Mucosa of rectum (tissue), 2 donors: ENCODE measurements at regions not wholly inside any gene's neighbourhood (a gene's known extent, or its start where the extent isn't known, plus 50 kb on each side); places are given as distances from the start of the nearest gene placed in this dataset.
"Not testable (repeated sequence)": the region's sequence is repeated elsewhere in the genome, so short reads cannot be mapped to it uniquely, and the experiment has no call there.

ENCODE experiments used
- H3K27ac ChIP-seq, 2 donors: one replicate each; pipeline ENCODE4 v1.7.0; 2013; ENCODE audit warnings: inconsistent platforms in 2 of 2, low read depth in 2 of 2, low read length in 2 of 2
- H3K27me3 ChIP-seq, 2 donors: one replicate each; pipeline ENCODE4 v1.7.0; 2013; ENCODE audit warnings: low read length in 2 of 2; ENCODE audit not compliant: control insufficient read depth in 2 of 2, insufficient read depth in 2 of 2
- H3K36me3 ChIP-seq, 2 donors: one replicate each; pipeline ENCODE4 v1.7.0; 2013; ENCODE audit warnings: low read length in 2 of 2; ENCODE audit not compliant: control insufficient read depth in 2 of 2, insufficient read depth in 2 of 2
- H3K4me1 ChIP-seq, 2 donors: one replicate each; pipeline ENCODE4 v1.7.0; 2013; ENCODE audit warnings: low read length in 2 of 2, mild to moderate bottlenecking in 1 of 2; ENCODE audit not compliant: control insufficient read depth in 2 of 2, insufficient read depth in 2 of 2
- H3K4me3 ChIP-seq, 2 donors: one replicate each; pipeline ENCODE4 v1.7.0; 2013; ENCODE audit warnings: low read length in 2 of 2
- H3K9ac ChIP-seq, 2 donors: one replicate each; pipeline ENCODE4 v1.7.0; 2013; ENCODE audit warnings: low read length in 2 of 2, low read depth in 1 of 2, mild to moderate bottlenecking in 1 of 2
- H3K9me3 ChIP-seq, 2 donors: one replicate each; pipeline ENCODE4 v1.7.0; 2013; ENCODE audit warnings: low read length in 2 of 2; ENCODE audit not compliant: control insufficient read depth in 2 of 2
- donor health status: healthy.
- donor health status: Normal muscosa, but diverticular disease.

DNA sequence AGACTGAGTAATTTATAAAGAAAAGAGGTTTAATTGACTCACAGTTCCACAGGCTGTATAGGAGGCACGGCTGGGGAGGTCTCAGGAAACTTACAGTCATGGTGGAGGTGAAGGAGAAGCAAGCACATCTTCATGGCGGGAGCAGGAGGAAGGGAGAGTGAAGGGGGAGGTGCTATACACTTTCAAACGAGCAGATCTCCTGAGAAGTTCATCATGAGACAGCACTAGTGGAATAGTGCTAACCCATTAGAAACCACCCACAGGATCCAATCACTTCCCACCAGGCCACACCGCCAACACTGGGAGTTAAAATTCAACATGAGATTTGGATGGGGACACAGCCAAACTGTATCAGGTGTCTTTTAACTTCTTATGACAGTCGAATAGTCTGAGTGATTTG, 1459.3 kb upstream of the ACO1 start:
- H3K9me3 ChIP-seq = no peaks in the 10 kb centered on the region
- no peak overlapping the region for H3K27ac ChIP-seq
- no peaks in the 10 kb centered on the region for H3K36me3 ChIP-seq
- H3K4me1 ChIP-seq = no peaks in the 10 kb centered on the region
- H3K9ac ChIP-seq = no peak overlapping the region
- H3K27me3 ChIP-seq = no peaks in the 10 kb centered on the region
- H3K4me3 ChIP-seq = no peak overlapping the region

DNA sequence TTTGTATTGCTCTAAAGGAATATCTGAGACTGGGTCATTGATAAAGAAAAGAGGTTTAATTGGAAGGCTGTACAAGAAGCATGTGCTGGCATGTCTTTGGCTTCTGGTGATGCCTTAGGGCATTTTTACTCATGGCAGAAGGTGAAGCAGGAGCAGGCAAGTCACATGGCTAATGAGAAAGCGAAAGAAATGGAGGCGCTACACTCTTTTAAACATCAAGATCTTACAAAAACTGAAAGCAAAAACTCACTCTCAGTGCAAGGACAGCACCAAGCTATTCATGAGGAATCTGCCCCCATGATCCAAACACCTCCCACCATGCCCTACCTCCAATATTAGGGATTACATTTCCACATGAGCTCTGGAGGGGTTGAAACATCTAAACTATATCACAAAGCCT, 1458.8 kb upstream of the ACO1 start:
- no peak overlapping the region for H3K4me3 ChIP-seq
- H3K9me3 ChIP-seq = no peaks in the 10 kb centered on the region
- no peak overlapping the region for H3K27ac ChIP-seq
- no peak overlapping the region for H3K9ac ChIP-seq
- no peaks in the 10 kb centered on the region for H3K4me1 ChIP-seq
- H3K36me3 ChIP-seq = no peaks in the 10 kb centered on the region
- H3K27me3 ChIP-seq = no peaks in the 10 kb centered on the region

GRCh38 chr9:30928045-30928444, 1456.4 kb upstream of the ACO1 start:
- no peaks in the 10 kb centered on the region for H3K9me3 ChIP-seq
- no peaks in the 10 kb centered on the region for H3K27me3 ChIP-seq
- H3K9ac ChIP-seq = no peak overlapping the region
- H3K27ac ChIP-seq = no peak overlapping the region
- H3K36me3 ChIP-seq = no peaks in the 10 kb centered on the region
- no peaks in the 10 kb centered on the region for H3K4me1 ChIP-seq
- H3K4me3 ChIP-seq = no peak overlapping the region

DNA sequence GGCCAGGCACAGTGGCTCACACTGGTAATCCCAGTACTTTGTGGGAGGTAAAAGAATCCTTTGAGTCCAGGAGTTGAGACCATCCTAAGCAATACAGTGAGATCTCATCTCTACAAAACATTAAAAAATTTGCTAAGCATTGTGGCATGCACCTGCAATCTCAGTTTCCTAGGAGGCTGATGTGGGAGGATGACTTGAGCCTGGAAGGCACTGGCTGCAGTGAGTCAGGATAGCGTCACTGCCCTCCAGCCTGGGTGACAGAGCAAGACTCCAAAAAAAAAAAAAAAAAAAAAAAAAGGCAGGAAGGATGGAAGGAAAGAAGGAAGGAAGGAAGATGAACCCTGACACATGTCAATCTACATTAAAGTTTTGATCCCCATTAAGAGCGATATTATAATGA, 1452.2 kb upstream of the ACO1 start:
- Histone ChIP-seq H3K27me3 (no peaks in the 10 kb centered on the region), H3K27ac (no peak overlapping the region), H3K4me1 (no peaks in the 10 kb centered on the region), H3K9ac (no peak overlapping the region), H3K4me3 (no peak overlapping the region), H3K36me3 (no peaks in the 10 kb centered on the region), H3K9me3 (no peaks in the 10 kb centered on the region)

GRCh38 chr9:30935730-30936129, 1448.7 kb upstream of the ACO1 start:
- H3K36me3 ChIP-seq = no peaks in the 10 kb centered on the region
- no peaks in the 10 kb centered on the region for H3K27me3 ChIP-seq

DNA sequence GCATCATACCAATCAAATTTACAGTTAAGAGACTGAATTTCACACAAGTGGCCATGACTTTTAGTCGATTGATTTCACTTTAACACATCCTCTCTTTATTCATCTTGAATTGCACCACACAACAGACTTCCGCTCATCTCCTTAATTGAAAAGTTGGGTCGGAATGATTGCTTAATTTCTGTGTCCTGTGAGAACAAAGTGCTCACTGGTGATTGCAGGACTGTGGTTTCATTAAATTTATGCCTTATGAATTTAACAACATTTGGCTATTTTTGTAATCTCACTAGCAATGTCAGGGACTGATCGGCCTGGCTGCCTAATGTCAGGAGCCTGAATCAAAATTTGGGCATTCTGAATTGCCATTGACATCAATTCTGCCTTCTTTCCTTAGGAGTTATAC, 1447.3 kb upstream of the ACO1 start:
- Histone ChIP-seq H3K27me3 (no peaks in the 10 kb centered on the region), H3K27ac (no peak overlapping the region), H3K9me3 (no peaks in the 10 kb centered on the region), H3K4me3 (no peak overlapping the region), H3K36me3 (no peaks in the 10 kb centered on the region), H3K9ac (no peak overlapping the region), H3K4me1 (no peaks in the 10 kb centered on the region)

More at GRCh38 chr9:30935730-30936129, 1448.7 kb upstream of the ACO1 start:
- Histone ChIP-seq H3K4me3 (no peak overlapping the region), H3K4me1 (no peaks in the 10 kb centered on the region), H3K9ac (no peak overlapping the region), H3K27ac (no peak overlapping the region), H3K9me3 (no peaks in the 10 kb centered on the region)

- H3K36me3 ChIP-seq, H3K27me3 ChIP-seq, H3K4me1 ChIP-seq, H3K4me3 ChIP-seq, H3K27ac ChIP-seq, H3K9ac ChIP-seq, H3K9me3 ChIP-seq: not testable (repeated sequence)
These were observed 1441.6 kb upstream of the ACO1 start for GRCh38 chr9:30942852-30943251.

GRCh38 chr9:30943446-30944224, 1440.8 kb upstream of the ACO1 start:
- Histone ChIP-seq H3K36me3 (no peaks in the 10 kb centered on the region), H3K27me3 (no peaks in the 10 kb centered on the region), H3K9me3 (no peaks in the 10 kb centered on the region), H3K27ac (no peak overlapping the region), H3K4me3 (no peak overlapping the region), H3K9ac (no peak overlapping the region), H3K4me1 (no peaks in the 10 kb centered on the region)

GRCh38 chr9:30944225-30944569, 1440.2 kb upstream of the ACO1 start:
- Histone ChIP-seq H3K4me3 (no peak overlapping the region), H3K27ac (no peak overlapping the region), H3K36me3 (no peaks in the 10 kb centered on the region), H3K9me3 (no peaks in the 10 kb centered on the region), H3K4me1 (no peaks in the 10 kb centered on the region), H3K27me3 (no peaks in the 10 kb centered on the region), H3K9ac (no peak overlapping the region)

DNA sequence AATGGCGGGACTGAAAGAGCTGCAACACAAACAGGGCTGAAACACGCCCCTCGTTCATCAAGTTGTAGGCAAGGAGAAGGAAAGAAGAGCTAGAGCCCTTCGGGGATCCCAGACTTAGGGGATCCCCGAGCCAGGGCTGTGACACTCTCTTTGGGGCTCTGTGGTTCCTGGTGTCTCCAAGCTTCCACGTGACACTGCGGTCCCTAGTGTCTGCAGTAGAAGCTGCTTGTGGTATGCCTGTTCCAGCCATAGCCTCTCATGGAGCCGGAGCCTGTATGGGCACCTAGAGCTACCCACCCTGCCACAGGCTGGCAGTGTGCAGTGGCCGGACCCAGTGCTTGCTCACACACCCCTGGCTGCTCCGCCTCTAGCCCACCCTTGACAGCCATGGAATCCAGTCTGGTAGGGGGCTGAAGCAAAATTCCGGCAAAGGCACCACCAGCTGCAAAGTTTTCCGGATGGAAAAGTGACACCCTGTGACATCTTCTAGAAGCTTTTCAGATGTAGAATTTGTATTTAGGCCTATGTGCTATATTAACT, 1439.6 kb upstream of the ACO1 start:
- H3K4me1 ChIP-seq = no peaks in the 10 kb centered on the region

More for the DNA sequence above, 1439.6 kb upstream of the ACO1 start:
- no peaks in the 10 kb centered on the region for H3K36me3 ChIP-seq
- no peak overlapping the region for H3K27ac ChIP-seq
- no peaks in the 10 kb centered on the region for H3K27me3 ChIP-seq
- no peaks in the 10 kb centered on the region for H3K9me3 ChIP-seq
- H3K9ac ChIP-seq = no peak overlapping the region
- no peak overlapping the region for H3K4me3 ChIP-seq
